CD4-positive, alpha-beta T cell (primary cell): ENCODE measurements at regions not wholly inside any gene's neighbourhood (a gene's known extent, or its start where the extent isn't known, plus 50 kb on each side); places are given as distances from the start of the nearest gene placed in this dataset.

Experiments used
- ATAC-seq: fragments of 200-7000 bp; cut with Tn5 transposase; one replicate; pipeline ENCODE4 v1.10.0; 2022; ENCODE audit warnings: mild to moderate bottlenecking; ENCODE audit not compliant: poor library complexity
- CTCF ChIA-PET: fragments of 350-600 bp; sonication (Branson Sonifier 250); formaldehyde crosslinking; loops from one replicate; lab custom pipeline; 2021; ENCODE audit warnings: antibody characterized with exemption, inconsistent platforms; lab: Charles Lee
- POLR2A ChIA-PET: fragments of 350-600 bp; sonication (Branson Sonifier 250); formaldehyde crosslinking; loops from one replicate; lab custom pipeline; 2021; ENCODE audit warnings: antibody characterized with exemption, inconsistent platforms; lab: Charles Lee
- DNase-seq, 14 experiments: peaks; one replicate each; pipeline ENCODE4 v3.0.0-alpha.2; 2013 to 2020; ENCODE audit warnings: mixed read lengths in 2 of 14
- H3K27ac ChIP-seq, 2 donors: one replicate each; pipeline versions ENCODE4 v1.5.1 to v1.7.0; 2013; ENCODE audit warnings: low read length in 2 of 2, low read depth in 1 of 2, mild to moderate bottlenecking in 1 of 2
- H3K27me3 ChIP-seq, 2 experiments: 1 replicate in 1 of 2; 2 replicates in 1 of 2; pipeline versions ENCODE4 v1.6.1 to v1.7.0; 2013; ENCODE audit warnings: low read length in 2 of 2, control low read depth in 1 of 2, mild to moderate bottlenecking in 1 of 2, moderate library complexity in 1 of 2; ENCODE audit not compliant: insufficient read depth in 2 of 2, control insufficient read depth in 1 of 2
- H3K36me3 ChIP-seq: one replicate; pipeline ENCODE4 v1.6.1; 2013; ENCODE audit warnings: low read length, control low read depth; ENCODE audit not compliant: insufficient read depth
- H3K4me1 ChIP-seq: one replicate; pipeline ENCODE4 v1.6.1; 2013; ENCODE audit warnings: low read length, control low read depth; ENCODE audit not compliant: insufficient read depth
- H3K4me3 ChIP-seq: one replicate; pipeline ENCODE4 v1.5.1; 2013; ENCODE audit warnings: mild to moderate bottlenecking, low read length, moderate library complexity
- H3K9me3 ChIP-seq, 2 experiments: 1 replicate in 1 of 2; 2 replicates in 1 of 2; pipeline versions ENCODE4 v1.6.1 to v1.7.0; 2013; ENCODE audit warnings: low read length in 2 of 2, mild to moderate bottlenecking in 2 of 2, control low read depth in 1 of 2, moderate library complexity in 1 of 2; ENCODE audit not compliant: control insufficient read depth in 1 of 2, insufficient read depth in 1 of 2
- H3K27ac Mint-ChIP-seq: one replicate; pipeline ENCODE4 v1.8.0; 2020; ENCODE audit warnings: mixed read lengths
- H3K27me3 Mint-ChIP-seq: one replicate; pipeline ENCODE4 v1.8.0; 2021; ENCODE audit warnings: mixed read lengths
- H3K36me3 Mint-ChIP-seq: one replicate; pipeline ENCODE4 v1.8.0; 2021; ENCODE audit warnings: low read depth, mixed read lengths
- H3K4me1 Mint-ChIP-seq: one replicate; pipeline ENCODE4 v1.8.0; 2021; ENCODE audit warnings: low read depth, mixed read lengths
- H3K4me3 Mint-ChIP-seq: one replicate; pipeline ENCODE4 v1.8.0; 2020; ENCODE audit warnings: mild to moderate bottlenecking, mixed read lengths
- H3K9me3 Mint-ChIP-seq: one replicate; pipeline ENCODE4 v1.8.0; 2020; ENCODE audit warnings: mixed read lengths
- intact Hi-C, 2 experiments: fragments of 100-400 bp; cut with DNase I in 1 of 2; cut with micrococcal nuclease in 1 of 2; formaldehyde crosslinking; loops; one replicate each; pipeline versions ENCODE4 v1.15.1 to v1.9.0; 2023 to 2025; cut with DNase I, micrococcal nuclease
- TF ChIP-seq, protein P1 (sequence below): fragments of 200-600 bp; IDR thresholded peaks from one replicate; pipeline ENCODE4 v1.8.0; 2022; ENCODE audit warnings: antibody characterized with exemption, mild to moderate bottlenecking

DNA sequence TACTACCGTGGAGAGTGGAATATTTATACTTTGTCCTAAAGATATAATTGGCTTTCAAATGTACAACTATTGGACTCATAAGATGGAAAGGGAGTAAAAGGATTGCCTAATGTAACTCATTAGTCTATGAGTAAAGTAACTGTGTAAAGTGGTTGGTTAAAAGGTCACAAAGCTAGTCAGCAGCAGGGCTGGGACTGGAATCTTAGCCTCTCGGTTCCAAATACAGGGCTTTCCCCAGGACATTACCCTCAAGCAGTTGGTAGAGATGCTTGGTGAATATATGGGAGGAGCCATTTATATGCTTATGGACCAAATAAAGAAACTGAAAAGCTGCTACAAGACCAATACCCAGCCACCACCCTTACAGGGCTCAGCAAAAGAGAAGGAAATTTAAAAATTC lies 283.7 kb downstream of the HLX start:
- POLR2A ChIA-PET: no interaction called here
- ATAC-seq: no peak
- intact Hi-C loops: no loop called here

DNA sequence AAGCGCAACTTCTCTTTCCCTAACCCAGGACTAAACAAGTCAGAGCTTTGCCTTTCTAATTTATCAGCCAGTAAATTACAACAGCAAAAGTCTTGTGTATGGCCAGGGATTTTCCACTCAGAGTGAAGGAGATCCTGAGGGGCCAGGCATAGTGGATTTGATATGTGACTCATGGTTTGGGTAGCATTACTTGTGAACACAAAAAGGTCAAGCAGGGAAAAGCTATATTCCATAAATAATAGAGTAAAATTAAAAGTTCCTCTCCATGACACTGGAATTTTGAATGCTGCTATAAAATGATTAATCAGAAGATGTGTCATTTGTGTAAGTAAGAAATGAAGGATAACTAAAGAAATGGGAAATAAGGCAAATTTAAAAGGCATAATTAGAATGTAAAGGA lies 284.8 kb downstream of the HLX start:
- Mint-ChIP-seq H3K27ac (no peak overlapping the region), H3K27me3 (no peaks in the 10 kb centered on the region), H3K4me3 (no peak overlapping the region), H3K36me3 (no peaks in the 10 kb centered on the region), H3K4me1 (no peaks in the 10 kb centered on the region), H3K9me3 (no peaks in the 10 kb centered on the region)
- TF ChIP-seq, protein P1, sequence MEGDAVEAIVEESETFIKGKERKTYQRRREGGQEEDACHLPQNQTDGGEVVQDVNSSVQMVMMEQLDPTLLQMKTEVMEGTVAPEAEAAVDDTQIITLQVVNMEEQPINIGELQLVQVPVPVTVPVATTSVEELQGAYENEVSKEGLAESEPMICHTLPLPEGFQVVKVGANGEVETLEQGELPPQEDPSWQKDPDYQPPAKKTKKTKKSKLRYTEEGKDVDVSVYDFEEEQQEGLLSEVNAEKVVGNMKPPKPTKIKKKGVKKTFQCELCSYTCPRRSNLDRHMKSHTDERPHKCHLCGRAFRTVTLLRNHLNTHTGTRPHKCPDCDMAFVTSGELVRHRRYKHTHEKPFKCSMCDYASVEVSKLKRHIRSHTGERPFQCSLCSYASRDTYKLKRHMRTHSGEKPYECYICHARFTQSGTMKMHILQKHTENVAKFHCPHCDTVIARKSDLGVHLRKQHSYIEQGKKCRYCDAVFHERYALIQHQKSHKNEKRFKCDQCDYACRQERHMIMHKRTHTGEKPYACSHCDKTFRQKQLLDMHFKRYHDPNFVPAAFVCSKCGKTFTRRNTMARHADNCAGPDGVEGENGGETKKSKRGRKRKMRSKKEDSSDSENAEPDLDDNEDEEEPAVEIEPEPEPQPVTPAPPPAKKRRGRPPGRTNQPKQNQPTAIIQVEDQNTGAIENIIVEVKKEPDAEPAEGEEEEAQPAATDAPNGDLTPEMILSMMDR: no peak
- H3K9me3 ChIP-seq: no peaks in the 10 kb centered on the region
- ATAC-seq (no peak), DNase-seq (no peak)
- no peaks in the 10 kb centered on the region for H3K27me3 ChIP-seq
- ChIA-PET POLR2A (no interaction called here), CTCF (no interaction called here)
- intact Hi-C loops: no loop called here
- H3K4me3 ChIP-seq: no peak overlapping the region
- no peaks in the 10 kb centered on the region for H3K36me3 ChIP-seq
- H3K27ac ChIP-seq: no peak overlapping the region
- no peaks in the 10 kb centered on the region for H3K4me1 ChIP-seq

More for the DNA sequence above, 283.7 kb downstream of the HLX start:
- H3K4me1 ChIP-seq: no peaks in the 10 kb centered on the region
- Mint-ChIP-seq H3K27me3 (no peaks in the 10 kb centered on the region), H3K36me3 (no peaks in the 10 kb centered on the region), H3K9me3 (no peaks in the 10 kb centered on the region), H3K27ac (no peak overlapping the region), H3K4me3 (no peak overlapping the region), H3K4me1 (no peaks in the 10 kb centered on the region)
- H3K27ac ChIP-seq: no peak overlapping the region
- no peaks in the 10 kb centered on the region for H3K9me3 ChIP-seq
- CTCF ChIA-PET: no interaction called here
- H3K36me3 ChIP-seq: no peaks in the 10 kb centered on the region
- no peaks in the 10 kb centered on the region for H3K27me3 ChIP-seq
- H3K4me3 ChIP-seq: no peak overlapping the region
- no peak for DNase-seq
- TF ChIP-seq, protein P1: no peak

DNA sequence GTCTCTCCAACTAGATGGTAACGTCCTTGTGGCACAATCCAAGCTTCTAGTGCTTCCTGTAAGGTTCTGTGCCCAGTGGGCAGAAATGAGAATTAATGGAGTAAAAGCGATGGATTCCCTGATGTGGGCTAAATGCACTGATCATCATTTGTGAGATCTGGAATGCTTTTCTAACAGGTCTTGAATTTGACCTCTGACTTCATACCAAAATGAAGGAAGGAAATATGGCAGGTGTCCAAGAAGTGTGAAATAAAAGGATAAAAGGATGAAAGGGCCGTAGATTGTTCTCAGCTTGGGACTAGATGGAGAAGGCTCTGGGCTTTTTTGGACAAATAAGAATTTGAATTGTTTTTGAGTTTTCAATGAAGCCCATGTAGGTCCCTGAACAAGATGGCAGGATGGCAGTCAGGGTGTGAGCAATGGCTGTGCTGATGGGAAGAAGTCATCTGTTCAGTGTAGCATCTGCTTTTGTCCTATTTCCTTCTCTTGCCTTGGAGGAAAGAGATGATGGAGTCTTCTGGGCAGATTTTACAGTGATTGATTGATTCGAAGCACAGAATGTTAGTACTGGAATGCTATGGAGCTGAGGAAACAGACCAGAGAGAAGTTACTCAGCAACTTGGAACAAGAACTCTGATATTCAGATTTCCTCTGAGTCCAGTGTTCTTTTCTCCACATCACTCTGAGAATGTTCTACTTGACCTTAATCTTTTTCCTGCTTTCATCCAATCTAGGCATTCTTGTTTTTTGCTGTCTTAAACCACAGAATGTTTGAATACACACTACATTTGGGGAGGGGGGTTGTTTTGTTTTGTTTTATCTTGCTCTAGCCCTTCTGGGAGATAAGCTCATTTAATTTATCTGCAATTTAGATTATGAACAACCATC lies 286.0 kb downstream of the HLX start:
- Histone ChIP-seq H3K9me3 (no peaks in the 10 kb centered on the region), H3K27ac (no peak overlapping the region), H3K27me3 (no peaks in the 10 kb centered on the region), H3K4me3 (no peak overlapping the region), H3K36me3 (no peaks in the 10 kb centered on the region), H3K4me1 (no peaks in the 10 kb centered on the region)
- TF ChIP-seq, protein P1: no peak
- no peaks in the 10 kb centered on the region for H3K27me3 Mint-ChIP-seq
- no peaks in the 10 kb centered on the region for H3K4me1 Mint-ChIP-seq
- intact Hi-C loops: no loop called here
- no peaks in the 10 kb centered on the region for H3K36me3 Mint-ChIP-seq
- no peaks in the 10 kb centered on the region for H3K9me3 Mint-ChIP-seq
- no peak for DNase-seq
- CTCF ChIA-PET: no interaction called here
- H3K27ac Mint-ChIP-seq: no peak overlapping the region
- H3K4me3 Mint-ChIP-seq: no peak overlapping the region
- POLR2A ChIA-PET: no interaction called here
- no peak for ATAC-seq
